ENCODE measurements at regions not wholly inside any gene's neighbourhood (a gene's known extent, or its start where the extent isn't known, plus 50 kb on each side); places are given as distances from the start of the nearest gene placed in this dataset.

- TF ChIP-seq CTCF (conservative IDR thresholded peaks at IDR 0.05): no peak
- no peak for TF ChIP-seq ZFX (IDR thresholded peaks at IDR 0.05)
Measured at GRCh38 chr3:191727338-191727737, 266.4 kb downstream of the PYDC2 start.
